HEK293 (cell line): ENCODE measurements at regions not wholly inside any gene's neighbourhood (a gene's known extent, or its start where the extent isn't known, plus 50 kb on each side); places are given as distances from the start of the nearest gene placed in this dataset.

Experiments used
- AEBP2 ChIP-seq: fragments of 450-650 bp; formaldehyde crosslinking; IDR thresholded peaks from 2 replicates; pipeline ENCODE4 v1.5.1; 2016; ENCODE audit warnings: missing biosample characterization, missing genetic modification characterization, borderline replicate concordance
- BCL11B ChIP-seq: fragments of 450-650 bp; formaldehyde crosslinking; IDR thresholded peaks from 2 replicates; pipeline ENCODE4 v1.5.1; 2016; ENCODE audit warnings: low read depth, missing biosample characterization, missing genetic modification characterization
- BCL6B ChIP-seq: fragments of 450-650 bp; formaldehyde crosslinking; IDR thresholded peaks from 2 replicates; pipeline ENCODE4 v1.5.1; 2017; ENCODE audit warnings: missing biosample characterization, missing genetic modification characterization
- CTCF ChIP-seq: fragments of 450-650 bp; formaldehyde crosslinking; IDR thresholded peaks from 2 replicates; pipeline ENCODE4 v1.5.1; 2016; ENCODE audit warnings: missing biosample characterization, missing genetic modification characterization
- FEZF1 ChIP-seq: fragments of 450-650 bp; formaldehyde crosslinking; IDR thresholded peaks from 2 replicates; pipeline ENCODE4 v1.5.1; 2016; ENCODE audit warnings: missing biosample characterization, missing genetic modification characterization
- GLIS2 ChIP-seq: fragments of 450-650 bp; formaldehyde crosslinking; IDR thresholded peaks from 2 replicates; pipeline ENCODE4 v1.5.1; 2016; ENCODE audit warnings: missing biosample characterization, missing genetic modification characterization
- KLF10 ChIP-seq: fragments of 450-650 bp; IDR thresholded peaks from 2 replicates; pipeline ENCODE4 v1.5.1; 2018; ENCODE audit warnings: missing biosample characterization, mild to moderate bottlenecking, missing genetic modification characterization
- KLF17 ChIP-seq: fragments of 450-650 bp; formaldehyde crosslinking; IDR thresholded peaks from 2 replicates; pipeline ENCODE4 v1.5.1; 2016; ENCODE audit warnings: missing biosample characterization, missing genetic modification characterization
- PATZ1 ChIP-seq: fragments of 450-650 bp; formaldehyde crosslinking; IDR thresholded peaks from 2 replicates; pipeline ENCODE4 v1.5.1; 2016; ENCODE audit warnings: missing biosample characterization, missing genetic modification characterization
- PRDM6 ChIP-seq: fragments of 450-650 bp; formaldehyde crosslinking; IDR thresholded peaks from 2 replicates; pipeline ENCODE4 v1.5.1; 2017; ENCODE audit warnings: missing biosample characterization, missing genetic modification characterization
- RBAK ChIP-seq: fragments of 450-650 bp; formaldehyde crosslinking; IDR thresholded peaks from 2 replicates; pipeline ENCODE4 v1.5.1; 2016; ENCODE audit warnings: missing biosample characterization, missing genetic modification characterization
- REST ChIP-seq: fragments of 450-650 bp; formaldehyde crosslinking; IDR thresholded peaks from 2 replicates; pipeline ENCODE4 v1.5.1; 2016; ENCODE audit warnings: missing biosample characterization, missing genetic modification characterization
- SALL2 ChIP-seq: fragments of 450-650 bp; formaldehyde crosslinking; IDR thresholded peaks from 2 replicates; pipeline ENCODE4 v1.5.0; 2017; ENCODE audit warnings: missing biosample characterization, mild to moderate bottlenecking, missing genetic modification characterization, borderline replicate concordance
- SP3 ChIP-seq: fragments of 450-650 bp; formaldehyde crosslinking; IDR thresholded peaks from 2 replicates; pipeline ENCODE4 v1.5.1; 2016; ENCODE audit warnings: missing biosample characterization, missing genetic modification characterization
- ZNF114 ChIP-seq: fragments of 450-650 bp; formaldehyde crosslinking; IDR thresholded peaks from 2 replicates; pipeline ENCODE4 v1.5.0; 2017; ENCODE audit warnings: missing biosample characterization, missing genetic modification characterization
- ZNF2 ChIP-seq: fragments of 450-650 bp; formaldehyde crosslinking; IDR thresholded peaks from 2 replicates; pipeline ENCODE4 v1.5.1; 2016; ENCODE audit warnings: missing biosample characterization, missing genetic modification characterization
- ZNF214 ChIP-seq: fragments of 450-650 bp; formaldehyde crosslinking; IDR thresholded peaks from 2 replicates; pipeline ENCODE4 v1.5.1; 2017; ENCODE audit warnings: missing biosample characterization, mild to moderate bottlenecking, missing genetic modification characterization, borderline replicate concordance
- ZNF239 ChIP-seq: fragments of 450-650 bp; formaldehyde crosslinking; IDR thresholded peaks from 2 replicates; pipeline ENCODE4 v1.5.1; 2016; ENCODE audit warnings: missing biosample characterization, missing genetic modification characterization
- ZNF24 ChIP-seq: fragments of 450-650 bp; formaldehyde crosslinking; IDR thresholded peaks from 2 replicates; pipeline ENCODE4 v1.5.1; 2016; ENCODE audit warnings: missing biosample characterization, missing genetic modification characterization
- ZNF324 ChIP-seq: fragments of 450-650 bp; formaldehyde crosslinking; IDR thresholded peaks from 2 replicates; pipeline ENCODE4 v1.5.1; 2016; ENCODE audit warnings: missing biosample characterization, missing genetic modification characterization
- ZNF514 ChIP-seq: fragments of 450-650 bp; formaldehyde crosslinking; IDR thresholded peaks from 2 replicates; pipeline ENCODE4 v1.5.1; 2016; ENCODE audit warnings: missing biosample characterization, missing genetic modification characterization
- ZNF658 ChIP-seq: fragments of 450-650 bp; formaldehyde crosslinking; IDR thresholded peaks from 2 replicates; pipeline ENCODE4; 2016; ENCODE audit warnings: missing biosample characterization, missing genetic modification characterization
- ZNF664 ChIP-seq: fragments of 450-650 bp; formaldehyde crosslinking; IDR thresholded peaks from 2 replicates; pipeline ENCODE4 v1.5.1; 2016; ENCODE audit warnings: missing biosample characterization, missing genetic modification characterization
- ZNF843 ChIP-seq: fragments of 450-650 bp; formaldehyde crosslinking; IDR thresholded peaks from 2 replicates; pipeline ENCODE4 v1.5.1; 2016; ENCODE audit warnings: missing biosample characterization, missing genetic modification characterization
- ZSCAN23 ChIP-seq: fragments of 450-650 bp; formaldehyde crosslinking; IDR thresholded peaks from 2 replicates; pipeline ENCODE4 v1.5.1; 2016; ENCODE audit warnings: missing biosample characterization, missing genetic modification characterization

GRCh38 chr1:59214248-59215208, 82.4 kb upstream of the FGGY start (continued):
- TF ChIP-seq ZSCAN23 (tag by site-specific recombination) (peak; percentile 92), PATZ1 (tag by site-specific recombination) (peak; percentile 85), ZNF658 (tag by site-specific recombination) (no peak), GLIS2 (tag by site-specific recombination) (peak; percentile 75), BCL6B (tag by site-specific recombination) (peak; percentile 59; the same call in 1 of the 2 replicates), REST (tag by site-specific recombination) (no peak), ZNF24 (tag by site-specific recombination) (peak; percentile 96), KLF10 (tag by site-specific recombination) (peak; percentile 89), SALL2 (no peak), SP3 (tag by site-specific recombination) (no peak), PRDM6 (tag by site-specific recombination) (peak; percentile 99), ZNF239 (tag by site-specific recombination) (peak; percentile 31; the same call in 1 of the 2 replicates), ZNF664 (tag by site-specific recombination) (peak; percentile 87), ZNF324 (peak; percentile 96), FEZF1 (tag by site-specific recombination) (peak; percentile 100), KLF17 (tag by site-specific recombination) (no peak), ZNF214 (tag by site-specific recombination) (no peak), BCL11B (tag by site-specific recombination) (no peak), AEBP2 (tag by site-specific recombination) (no peak), CTCF (tag by site-specific recombination) (no peak), ZNF514 (no peak), ZNF843 (tag by site-specific recombination) (peak; percentile 100), RBAK (tag by site-specific recombination) (no peak), ZNF114 (tag by site-specific recombination) (no peak), ZNF2 (tag by site-specific recombination) (peak; percentile 86)
